ENCODE measurements at regions not wholly inside any gene's neighbourhood (a gene's known extent, or its start where the extent isn't known, plus 50 kb on each side); places are given as distances from the start of the nearest gene placed in this dataset.

DNA sequence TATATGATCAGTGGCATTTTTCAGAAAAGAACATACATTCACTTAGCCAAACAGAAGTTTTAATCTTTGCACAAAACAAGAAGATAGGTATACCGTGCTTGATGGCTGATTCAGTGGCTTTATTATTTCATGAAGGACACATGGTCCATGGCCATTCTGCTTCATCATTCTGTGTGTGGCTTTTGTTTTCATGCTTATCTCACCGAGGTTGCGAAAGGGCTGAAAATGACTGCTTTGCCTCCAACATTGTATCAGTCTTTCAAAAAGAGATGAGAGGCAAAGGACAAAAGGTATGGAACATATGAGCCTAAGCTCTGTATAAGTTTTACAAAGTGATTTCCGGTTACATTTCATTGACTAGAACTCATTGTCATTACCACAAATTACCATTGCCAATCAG lies 541.1 kb downstream of the RAB28 start:
- TF ChIP-seq, protein P1, sequence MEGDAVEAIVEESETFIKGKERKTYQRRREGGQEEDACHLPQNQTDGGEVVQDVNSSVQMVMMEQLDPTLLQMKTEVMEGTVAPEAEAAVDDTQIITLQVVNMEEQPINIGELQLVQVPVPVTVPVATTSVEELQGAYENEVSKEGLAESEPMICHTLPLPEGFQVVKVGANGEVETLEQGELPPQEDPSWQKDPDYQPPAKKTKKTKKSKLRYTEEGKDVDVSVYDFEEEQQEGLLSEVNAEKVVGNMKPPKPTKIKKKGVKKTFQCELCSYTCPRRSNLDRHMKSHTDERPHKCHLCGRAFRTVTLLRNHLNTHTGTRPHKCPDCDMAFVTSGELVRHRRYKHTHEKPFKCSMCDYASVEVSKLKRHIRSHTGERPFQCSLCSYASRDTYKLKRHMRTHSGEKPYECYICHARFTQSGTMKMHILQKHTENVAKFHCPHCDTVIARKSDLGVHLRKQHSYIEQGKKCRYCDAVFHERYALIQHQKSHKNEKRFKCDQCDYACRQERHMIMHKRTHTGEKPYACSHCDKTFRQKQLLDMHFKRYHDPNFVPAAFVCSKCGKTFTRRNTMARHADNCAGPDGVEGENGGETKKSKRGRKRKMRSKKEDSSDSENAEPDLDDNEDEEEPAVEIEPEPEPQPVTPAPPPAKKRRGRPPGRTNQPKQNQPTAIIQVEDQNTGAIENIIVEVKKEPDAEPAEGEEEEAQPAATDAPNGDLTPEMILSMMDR (IDR thresholded peaks at IDR 0.05; ENCODE audit: insufficient read depth in 1 of 2, low read depth in 1 of 2, low read length in 1 of 2, severe bottlenecking in 1 of 2, unreplicated experiment in 1 of 2) = no peak
- no peak overlapping the region for H3K4me3 ChIP-seq (ENCODE audit: low read depth, low read length)
- H3K27me3 ChIP-seq (replicated peaks; ENCODE audit: control insufficient read depth, insufficient read depth, low read length) = no peaks in the 10 kb centered on the region
- no peaks in the 10 kb centered on the region for H3K9me3 Mint-ChIP-seq (ENCODE audit: unreplicated experiment)
- H3K9me3 ChIP-seq = no peaks in the 10 kb centered on the region
- DNase-seq = no peak
- H3K36me3 ChIP-seq (ENCODE audit: control insufficient read depth, insufficient read depth, low read length) = no peaks in the 10 kb centered on the region
- CTCF ChIA-PET = no interaction called here
- no peaks in the 10 kb centered on the region for H3K4me1 ChIP-seq
- intact Hi-C loops (cut with micrococcal nuclease; ENCODE audit: unreplicated experiment) = no loop called here
- H3K36me3 Mint-ChIP-seq (ENCODE audit: insufficient read depth, unreplicated experiment) = no peaks in the 10 kb centered on the region
- H3K27ac Mint-ChIP-seq (ENCODE audit: unreplicated experiment) = no peak overlapping the region
- no peak overlapping the region for H3K4me3 Mint-ChIP-seq (ENCODE audit: unreplicated experiment)
- no TSS peak for BruUV-seq (replicated peaks)
- no peaks in the 10 kb centered on the region for H3K27me3 Mint-ChIP-seq (ENCODE audit: insufficient read depth, unreplicated experiment)
- POLR2A ChIA-PET = no interaction called here
- no peaks in the 10 kb centered on the region for H3K4me1 Mint-ChIP-seq (ENCODE audit: low read depth, unreplicated experiment)

DNA sequence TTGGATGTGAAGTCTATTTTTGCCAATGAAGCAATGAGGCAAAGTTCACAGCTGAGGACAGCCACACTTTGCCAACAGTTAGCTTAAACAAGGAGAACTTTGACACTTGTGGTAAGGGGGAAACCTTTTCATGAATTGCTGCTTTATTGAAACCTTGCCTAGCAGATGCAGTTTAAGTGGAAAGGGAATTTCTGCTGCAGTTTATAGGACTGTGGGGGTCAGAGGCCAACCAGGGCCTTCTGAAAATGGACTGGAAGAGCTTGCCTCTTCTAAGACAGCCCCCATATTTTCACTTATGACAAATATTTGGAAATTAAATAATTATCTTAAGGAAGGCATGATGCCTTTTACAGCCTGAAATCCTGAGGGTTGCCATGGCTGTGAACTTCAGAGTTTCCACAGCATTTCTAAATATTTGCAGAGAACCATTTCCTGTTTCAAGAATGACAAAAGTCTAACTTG lies 550.3 kb downstream of the RAB28 start:
- Mint-ChIP-seq H3K4me3 (ENCODE audit: unreplicated experiment) (no peak overlapping the region), H3K9me3 (ENCODE audit: unreplicated experiment) (no peaks in the 10 kb centered on the region), H3K27me3 (ENCODE audit: insufficient read depth, unreplicated experiment) (no peaks in the 10 kb centered on the region), H3K27ac (ENCODE audit: unreplicated experiment) (no peak overlapping the region), H3K4me1 (ENCODE audit: low read depth, unreplicated experiment) (no peaks in the 10 kb centered on the region), H3K36me3 (ENCODE audit: insufficient read depth, unreplicated experiment) (no peaks in the 10 kb centered on the region)
- Histone ChIP-seq H3K4me1 (no peaks in the 10 kb centered on the region), H3K36me3 (ENCODE audit: control insufficient read depth, insufficient read depth, low read length) (no peaks in the 10 kb centered on the region), H3K9me3 (no peaks in the 10 kb centered on the region), H3K27me3 (replicated peaks; ENCODE audit: control insufficient read depth, insufficient read depth, low read length) (no peaks in the 10 kb centered on the region), H3K4me3 (ENCODE audit: low read depth, low read length) (no peak overlapping the region)
- BruUV-seq (replicated peaks) = no TSS peak
- ChIA-PET POLR2A (no interaction called here), CTCF (no interaction called here)
- no peak for DNase-seq
- intact Hi-C loops (cut with micrococcal nuclease; ENCODE audit: unreplicated experiment) = no loop called here
- TF ChIP-seq, protein P1 (IDR thresholded peaks at IDR 0.05; ENCODE audit: insufficient read depth in 1 of 2, low read depth in 1 of 2, low read length in 1 of 2, severe bottlenecking in 1 of 2, unreplicated experiment in 1 of 2) = no peak

DNA sequence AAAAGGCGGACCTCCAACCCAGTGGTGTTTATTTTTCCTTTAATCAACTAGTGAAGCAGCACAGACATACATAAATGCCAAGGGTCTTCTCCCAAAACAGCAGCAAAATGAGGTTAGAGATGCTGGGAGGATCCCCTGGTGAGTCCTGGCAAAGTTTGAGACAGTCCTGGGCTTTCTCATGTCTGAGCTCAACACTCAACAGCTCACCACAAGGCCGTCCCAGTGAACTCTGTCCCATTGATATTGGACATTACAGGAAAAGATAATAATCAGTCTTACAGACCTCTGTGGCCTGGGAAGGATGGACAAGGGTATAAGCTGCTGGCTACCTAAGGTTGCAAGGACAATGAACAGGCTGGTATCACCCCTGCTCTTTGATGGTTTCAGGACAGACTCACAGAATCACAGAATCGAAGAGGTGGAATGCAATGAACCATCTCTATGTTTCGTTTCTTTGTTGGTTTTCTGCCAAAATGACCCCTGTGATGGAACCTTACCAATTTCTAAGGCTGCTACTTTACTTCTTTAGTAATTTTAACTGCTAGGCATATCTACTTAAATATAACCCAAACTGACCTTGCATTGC lies 551.8 kb downstream of the RAB28 start:
- no peak overlapping the region for H3K4me3 ChIP-seq (ENCODE audit: low read depth, low read length)
- Mint-ChIP-seq H3K36me3 (ENCODE audit: insufficient read depth, unreplicated experiment) (no peaks in the 10 kb centered on the region), H3K27me3 (ENCODE audit: insufficient read depth, unreplicated experiment) (no peaks in the 10 kb centered on the region), H3K4me3 (ENCODE audit: unreplicated experiment) (no peak overlapping the region), H3K27ac (ENCODE audit: unreplicated experiment) (no peak overlapping the region), H3K9me3 (ENCODE audit: unreplicated experiment) (no peaks in the 10 kb centered on the region), H3K4me1 (ENCODE audit: low read depth, unreplicated experiment) (no peaks in the 10 kb centered on the region)
- POLR2A ChIA-PET = no interaction called here
- no peak for DNase-seq
- no TSS peak for BruUV-seq (replicated peaks)
- no peaks in the 10 kb centered on the region for H3K9me3 ChIP-seq
- no peaks in the 10 kb centered on the region for H3K4me1 ChIP-seq
- CTCF ChIA-PET = no interaction called here
- intact Hi-C loops (cut with micrococcal nuclease; ENCODE audit: unreplicated experiment) = no loop called here
- TF ChIP-seq, protein P1 (IDR thresholded peaks at IDR 0.05; ENCODE audit: insufficient read depth in 1 of 2, low read depth in 1 of 2, low read length in 1 of 2, severe bottlenecking in 1 of 2, unreplicated experiment in 1 of 2) = no peak
- H3K27me3 ChIP-seq (replicated peaks; ENCODE audit: control insufficient read depth, insufficient read depth, low read length) = no peaks in the 10 kb centered on the region
- no peaks in the 10 kb centered on the region for H3K36me3 ChIP-seq (ENCODE audit: control insufficient read depth, insufficient read depth, low read length)

All from Caco-2 (cell line).